Liver (tissue), 8 donors: ENCODE measurements at regions not wholly inside any gene's neighbourhood (a gene's known extent, or its start where the extent isn't known, plus 50 kb on each side); places are given as distances from the start of the nearest gene placed in this dataset.

Source experiments
- DNase-seq: peaks from one replicate; pipeline ENCODE4 v3.0.0-alpha.2; 2017; ENCODE audit warnings: low spot score
- H3K27ac ChIP-seq, 2 donors: one replicate each; pipeline ENCODE4 v1.7.0; 2013; ENCODE audit warnings: inconsistent platforms in 2 of 2, low read length in 2 of 2, control low read depth in 1 of 2, low read depth in 1 of 2, mild to moderate bottlenecking in 1 of 2
- H3K27me3 ChIP-seq, 4 donors: one replicate each; pipeline versions ENCODE4 v1.6.1 to v1.7.0; 2013; ENCODE audit warnings: low read length in 3 of 4, inconsistent platforms in 1 of 4, mild to moderate bottlenecking in 1 of 4, moderate library complexity in 1 of 4; ENCODE audit not compliant: control insufficient read depth in 4 of 4, insufficient read depth in 4 of 4
- H3K36me3 ChIP-seq, 4 donors: one replicate each; pipeline versions ENCODE4 v1.6.1 to v1.7.0; 2013; ENCODE audit warnings: low read length in 3 of 4, mild to moderate bottlenecking in 3 of 4, low read depth in 1 of 4, moderate library complexity in 1 of 4; ENCODE audit not compliant: control insufficient read depth in 4 of 4, insufficient read depth in 3 of 4
- H3K4me1 ChIP-seq, 4 donors: one replicate each; pipeline versions ENCODE4 v1.6.1 to v1.7.0; 2013; ENCODE audit warnings: low read length in 3 of 4, mild to moderate bottlenecking in 3 of 4, moderate library complexity in 1 of 4; ENCODE audit not compliant: control insufficient read depth in 4 of 4, insufficient read depth in 4 of 4
- H3K4me3 ChIP-seq, 3 donors: one replicate each; pipeline versions ENCODE4 v1.6.1 to v1.7.0; 2013; ENCODE audit warnings: low read length in 3 of 3, control low read depth in 1 of 3, low read depth in 1 of 3, mild to moderate bottlenecking in 1 of 3
- H3K9ac ChIP-seq, 2 donors: one replicate each; pipeline ENCODE4 v1.7.0; 2013; ENCODE audit warnings: low read length in 2 of 2, mild to moderate bottlenecking in 2 of 2, moderate library complexity in 2 of 2, control low read depth in 1 of 2, low read depth in 1 of 2
- H3K9me3 ChIP-seq, 4 donors: one replicate each; pipeline versions ENCODE4 v1.6.1 to v1.7.0; 2013; ENCODE audit warnings: low read length in 3 of 4; ENCODE audit not compliant: control insufficient read depth in 4 of 4
- ATF3 ChIP-seq: IDR thresholded peaks from 2 replicates; pipeline ENCODE4 v1.6.1; 2016; ENCODE audit warnings: antibody characterized with exemption
- CTCF ChIP-seq: fragments of 150-350 bp; IDR thresholded peaks from 2 replicates; pipeline ENCODE4 v1.5.1; 2017; ENCODE audit warnings: improper control_type of control experiment, low read depth, low read length; ENCODE audit not compliant: missing input control
- EGR1 ChIP-seq, 2 donors: IDR thresholded peaks; 2 replicates each; pipeline ENCODE4 v1.6.1; 2016 to 2018; ENCODE audit warnings: antibody characterized with exemption in 2 of 2, low read depth in 2 of 2
- FOXA1 ChIP-seq: IDR thresholded peaks from 2 replicates; pipeline ENCODE4 v1.6.1; 2016; ENCODE audit warnings: antibody characterized with exemption
- GABPA ChIP-seq, 2 donors: IDR thresholded peaks in 1 of 2; conservative IDR thresholded peaks in 1 of 2; 2 replicates each; pipeline ENCODE4 v1.6.1; 2016; ENCODE audit warnings: antibody characterized with exemption in 2 of 2, mild to moderate bottlenecking in 1 of 2, moderate library complexity in 1 of 2
- HNF4A ChIP-seq, 2 donors: conservative IDR thresholded peaks; 2 replicates each; pipeline ENCODE4 v1.6.1; 2016; ENCODE audit warnings: antibody characterized with exemption in 2 of 2, mild to moderate bottlenecking in 2 of 2
- HNF4G ChIP-seq: IDR thresholded peaks from 2 replicates; pipeline ENCODE4 v1.6.1; 2016; ENCODE audit warnings: antibody characterized with exemption
- NR2F2 ChIP-seq: IDR thresholded peaks from 2 replicates; pipeline ENCODE4 v1.6.1; 2016; ENCODE audit warnings: antibody characterized with exemption
- RAD21 ChIP-seq, 2 donors: IDR thresholded peaks; 2 replicates each; pipeline ENCODE4 v1.6.1; 2016; ENCODE audit warnings: antibody characterized with exemption in 2 of 2, mild to moderate bottlenecking in 2 of 2
- REST ChIP-seq: IDR thresholded peaks from 2 replicates; pipeline ENCODE4 v1.6.1; 2016; ENCODE audit warnings: antibody characterized with exemption, mild to moderate bottlenecking
- RXRA ChIP-seq, 2 donors: IDR thresholded peaks; 2 replicates each; pipeline ENCODE4 v1.6.1; 2017 to 2018; ENCODE audit warnings: antibody characterized with exemption in 2 of 2, mild to moderate bottlenecking in 1 of 2
- SP1 ChIP-seq: IDR thresholded peaks from 2 replicates; pipeline ENCODE4 v1.6.1; 2018; ENCODE audit warnings: antibody characterized with exemption, mild to moderate bottlenecking
- YY1 ChIP-seq: IDR thresholded peaks from 2 replicates; pipeline ENCODE4 v1.6.1; 2016; ENCODE audit warnings: antibody characterized with exemption, mild to moderate bottlenecking
- ZBTB33 ChIP-seq: IDR thresholded peaks from 2 replicates; pipeline ENCODE4 v1.6.1; 2016; ENCODE audit warnings: antibody characterized with exemption
- WGBS: extraction: QIAGEN DNeasy Blood & Tissue Kit; methylation state at CpG from one replicate; pipeline ENCODE4 v1.1.7; 2013; 5-methylcytosine and 5-hydroxymethylcytosine counted together
- donor health status: healthy.
- donor health status: healthy.
- donor health status: healthy.
- donor health status: healthy.
- donor health status: healthy.

GRCh38 chr6:164807125-164807524 lies 502.3 kb downstream of the C6orf118 start:
- Histone ChIP-seq H3K4me1 (no peaks in the 10 kb centered on the region), H3K4me3 (no peak overlapping the region), H3K9me3 (peaks cover 0 to 9% (median 4%) of the 10 kb centered on the region in 4 donors), H3K27ac (no peak overlapping the region), H3K9ac (no peak overlapping the region), H3K27me3 (no peaks in the 10 kb centered on the region), H3K36me3 (no peaks in the 10 kb centered on the region)
- TF ChIP-seq HNF4G (no peak), YY1 (no peak), CTCF (no peak), NR2F2 (no peak), FOXA1 (no peak), ZBTB33 (no peak), RXRA (IDR thresholded peaks at IDR 0.05) (no peak), REST (no peak), RAD21 (IDR thresholded peaks at IDR 0.05) (no peak), EGR1 (IDR thresholded peaks at IDR 0.05; ENCODE audit: low read depth in 2 of 2) (no peak)
- DNase-seq = no peak
- 59% methylated on average over 2 of the region's 2 CpGs for WGBS

- Histone ChIP-seq H3K9me3 (no peaks in the 10 kb centered on the region), H3K27ac (no peak overlapping the region), H3K36me3 (no peaks in the 10 kb centered on the region), H3K9ac (no peak overlapping the region), H3K27me3 (no peaks in the 10 kb centered on the region), H3K4me1 (no peaks in the 10 kb centered on the region), H3K4me3 (no peak overlapping the region)
- TF ChIP-seq GABPA (IDR thresholded peaks at IDR 0.05 in 1 of 2, conservative IDR thresholded peaks at IDR 0.05 in 1 of 2) (no peak), RXRA (IDR thresholded peaks at IDR 0.05) (no peak), SP1 (no peak), ATF3 (no peak), FOXA1 (no peak), YY1 (no peak), REST (no peak), HNF4A (conservative IDR thresholded peaks at IDR 0.05) (no peak)
- DNase-seq = no peak
- WGBS = 66% methylated on average over 9 of the region's 9 CpGs
Measured at GRCh38 chr6:164795056-164795815, 514.2 kb downstream of the C6orf118 start.
